GM23338 (cell line): ENCODE measurements at regions not wholly inside any gene's neighbourhood (a gene's known extent, or its start where the extent isn't known, plus 50 kb on each side); places are given as distances from the start of the nearest gene placed in this dataset.

Source experiments
- ATAC-seq: fragments of 200-7000 bp; cut with Tn5 transposase; 3 replicates; pipeline ENCODE4 v1.9.1; 2020
- DNase-seq: peaks from one replicate; pipeline ENCODE4 v3.0.0-alpha.2; 2015; ENCODE audit warnings: low spot score
- H2AFZ ChIP-seq: fragments of 200-600 bp; sonication (generic); 2 replicates; pipeline ENCODE4 v1.8.0; 2016; ENCODE audit warnings: antibody characterized with exemption, mild to moderate bottlenecking, moderate library complexity
- H3F3A ChIP-seq: fragments of 200-600 bp; sonication (generic); replicated peaks from 2 replicates; pipeline ENCODE4 v1.8.0; 2017; ENCODE audit warnings: antibody characterized with exemption, mixed run types, low read depth
- H3K27ac ChIP-seq: fragments of 200-600 bp; sonication (generic); 2 replicates; pipeline ENCODE4 v1.6.1; 2016; ENCODE audit warnings: low read depth
- H3K27me3 ChIP-seq: fragments of 200-600 bp; sonication (generic); 2 replicates; pipeline ENCODE4 v1.8.0; 2016; ENCODE audit warnings: mild to moderate bottlenecking, mixed run types, moderate library complexity; ENCODE audit not compliant: insufficient read depth
- H3K36me3 ChIP-seq: fragments of 200-600 bp; sonication (generic); 2 replicates; pipeline ENCODE4 v1.8.0; 2016; ENCODE audit warnings: mild to moderate bottlenecking; ENCODE audit not compliant: insufficient read depth
- H3K4me1 ChIP-seq: fragments of 200-600 bp; sonication (generic); 2 replicates; pipeline ENCODE4 v1.8.0; 2016; ENCODE audit warnings: mild to moderate bottlenecking, moderate library complexity; ENCODE audit not compliant: insufficient read depth
- H3K4me2 ChIP-seq: fragments of 200-600 bp; sonication (generic); 2 replicates; pipeline ENCODE4 v1.7.1; 2017; ENCODE audit warnings: mixed run types
- H3K4me3 ChIP-seq: fragments of 200-600 bp; sonication (generic); 2 replicates; pipeline ENCODE4 v1.6.1; 2016; ENCODE audit warnings: mixed run types
- H3K79me2 ChIP-seq: fragments of 200-600 bp; sonication (generic); replicated peaks from 2 replicates; pipeline ENCODE4 v1.8.0; 2017; ENCODE audit warnings: mild to moderate bottlenecking; ENCODE audit not compliant: insufficient read depth
- H3K9me2 ChIP-seq: fragments of 200-600 bp; sonication (generic); 2 replicates; pipeline ENCODE4 v1.8.0; 2017; ENCODE audit not compliant: insufficient read depth
- H4K20me1 ChIP-seq: fragments of 200-600 bp; sonication (generic); replicated peaks from 2 replicates; pipeline ENCODE4 v1.8.0; 2017; ENCODE audit warnings: mild to moderate bottlenecking; ENCODE audit not compliant: insufficient read depth
- H3K27ac Mint-ChIP-seq: 2 replicates; pipeline ENCODE4 v1.8.0; 2020; ENCODE audit warnings: inconsistent platforms, mild to moderate bottlenecking, moderate library complexity, mixed read lengths
- H3K27me3 Mint-ChIP-seq: 3 replicates; pipeline ENCODE4 v1.8.0; 2022; ENCODE audit warnings: low read depth, mild to moderate bottlenecking, moderate library complexity, mixed read lengths, inconsistent platforms; ENCODE audit not compliant: insufficient read depth, poor library complexity
- H3K36me3 Mint-ChIP-seq: 3 replicates; pipeline ENCODE4 v1.8.0; 2021; ENCODE audit warnings: low read depth, mild to moderate bottlenecking, inconsistent platforms, moderate library complexity, mixed read lengths
- H3K4me1 Mint-ChIP-seq: 3 replicates; pipeline ENCODE4 v1.8.0; 2020; ENCODE audit warnings: mild to moderate bottlenecking, inconsistent platforms, mixed read lengths
- H3K4me3 Mint-ChIP-seq: 3 replicates; pipeline ENCODE4 v1.8.0; 2021; ENCODE audit warnings: moderate library complexity, mild to moderate bottlenecking, inconsistent platforms, mixed read lengths
- H3K9me3 Mint-ChIP-seq: 3 replicates; pipeline ENCODE4 v1.8.0; 2020; ENCODE audit warnings: moderate library complexity, mild to moderate bottlenecking, inconsistent platforms, mixed read lengths
- CREB1 ChIP-seq: fragments of 250-450 bp; sonication (Bioruptor Pico); IDR thresholded peaks from 2 replicates; pipeline ENCODE4 v1.5.0; 2020; ENCODE audit warnings: low read depth, mild to moderate bottlenecking, moderate library complexity
- CTCF ChIP-seq, 2 experiments: fragments of 200-600 bp in 1 of 2; sonication (generic) in 1 of 2; conservative IDR thresholded peaks; 2 replicates each; pipeline versions ENCODE4 v1.5.1 to v1.6.1; 2016 to 2017; ENCODE audit warnings: antibody characterized with exemption in 2 of 2, low read depth in 2 of 2, mild to moderate bottlenecking in 2 of 2, moderate library complexity in 1 of 2
- ETS1 ChIP-seq: IDR thresholded peaks from 2 replicates; pipeline ENCODE4 v1.6.1; 2016; ENCODE audit warnings: antibody characterized with exemption
- EZH2 ChIP-seq: fragments of 200-600 bp; sonication (generic); IDR thresholded peaks from one replicate; pipeline ENCODE4 v1.8.0; 2017; ENCODE audit warnings: antibody characterized with exemption, mild to moderate bottlenecking, low read depth; ENCODE audit not compliant: unreplicated experiment
- EZH2phosphoT487 ChIP-seq: fragments of 200-600 bp; sonication (generic); IDR thresholded peaks from one replicate; pipeline ENCODE4 v1.8.1; 2018; ENCODE audit warnings: antibody characterized with exemption; ENCODE audit not compliant: unreplicated experiment
- JUNB ChIP-seq: IDR thresholded peaks from one replicate; pipeline ENCODE4 v1.6.1; 2016; ENCODE audit warnings: antibody characterized with exemption; ENCODE audit not compliant: unreplicated experiment
- NANOG ChIP-seq: IDR thresholded peaks from 2 replicates; pipeline ENCODE4 v1.6.1; 2016; ENCODE audit warnings: antibody characterized with exemption, borderline replicate concordance
- POLR2AphosphoS5 ChIP-seq: IDR thresholded peaks from 2 replicates; pipeline ENCODE4 v1.6.1; 2016; ENCODE audit warnings: antibody characterized with exemption, low read depth
- STAT1 ChIP-seq: IDR thresholded peaks from one replicate; pipeline ENCODE4 v1.6.1; 2016; ENCODE audit warnings: antibody characterized with exemption; ENCODE audit not compliant: unreplicated experiment
- ZNF114 ChIP-seq: fragments of 250-450 bp; sonication (Bioruptor Pico); IDR thresholded peaks from 2 replicates; pipeline ENCODE4 v1.5.0; 2020; ENCODE audit warnings: mild to moderate bottlenecking, moderate library complexity
- ZNF331 ChIP-seq: fragments of 250-450 bp; sonication (Bioruptor Pico); IDR thresholded peaks from 2 replicates; pipeline ENCODE4 v1.5.0; 2020; ENCODE audit warnings: low read depth, mild to moderate bottlenecking, moderate library complexity
- ZNF462 ChIP-seq: fragments of 250-450 bp; sonication (Bioruptor Pico); IDR thresholded peaks from 2 replicates; pipeline ENCODE4 v1.5.0; 2020; ENCODE audit warnings: mild to moderate bottlenecking, moderate library complexity
- TF ChIP-seq, protein P1 (sequence below): IDR thresholded peaks from one replicate; pipeline ENCODE4 v1.6.1; 2018; ENCODE audit warnings: antibody characterized with exemption; ENCODE audit not compliant: unreplicated experiment

DNA sequence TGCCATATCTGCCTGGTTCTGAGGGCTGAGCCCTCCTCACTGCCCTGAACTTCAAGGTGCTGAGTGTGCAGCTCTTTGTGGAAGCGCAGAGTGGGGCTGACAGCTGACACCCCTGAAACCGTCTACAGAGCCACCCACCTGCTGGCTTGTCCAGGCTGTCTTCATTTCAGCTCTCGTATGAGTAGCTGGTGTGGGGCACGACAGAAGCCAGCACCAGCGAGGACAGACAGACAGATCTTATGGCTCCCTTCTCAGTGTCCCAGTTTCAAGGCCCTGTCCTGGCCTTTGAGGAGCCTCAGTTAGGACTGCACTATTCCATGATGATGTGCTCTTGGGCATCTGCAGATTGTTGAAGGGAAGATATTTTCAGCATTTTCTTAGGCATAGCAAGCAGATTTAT is 287.1 kb downstream of the SLC4A3 start:
- no peak for DNase-seq
- ATAC-seq: no peak
- Mint-ChIP-seq H3K27ac (no peak overlapping the region), H3K4me1 (no peaks in the 10 kb centered on the region), H3K4me3 (no peak overlapping the region), H3K36me3 (no peaks in the 10 kb centered on the region), H3K27me3 (no peaks in the 10 kb centered on the region), H3K9me3 (no peaks in the 10 kb centered on the region)
- H3F3A ChIP-seq: no peaks in the 10 kb centered on the region
- H3K36me3 ChIP-seq: no peaks in the 10 kb centered on the region
- no peaks in the 10 kb centered on the region for H4K20me1 ChIP-seq
- peaks cover 16% of the 10 kb centered on the region; the same call in 1 of the 2 replicates for H3K9me2 ChIP-seq
- H2AFZ ChIP-seq: no peak overlapping the region
- no peak overlapping the region for H3K4me2 ChIP-seq
- TF ChIP-seq, protein P1, sequence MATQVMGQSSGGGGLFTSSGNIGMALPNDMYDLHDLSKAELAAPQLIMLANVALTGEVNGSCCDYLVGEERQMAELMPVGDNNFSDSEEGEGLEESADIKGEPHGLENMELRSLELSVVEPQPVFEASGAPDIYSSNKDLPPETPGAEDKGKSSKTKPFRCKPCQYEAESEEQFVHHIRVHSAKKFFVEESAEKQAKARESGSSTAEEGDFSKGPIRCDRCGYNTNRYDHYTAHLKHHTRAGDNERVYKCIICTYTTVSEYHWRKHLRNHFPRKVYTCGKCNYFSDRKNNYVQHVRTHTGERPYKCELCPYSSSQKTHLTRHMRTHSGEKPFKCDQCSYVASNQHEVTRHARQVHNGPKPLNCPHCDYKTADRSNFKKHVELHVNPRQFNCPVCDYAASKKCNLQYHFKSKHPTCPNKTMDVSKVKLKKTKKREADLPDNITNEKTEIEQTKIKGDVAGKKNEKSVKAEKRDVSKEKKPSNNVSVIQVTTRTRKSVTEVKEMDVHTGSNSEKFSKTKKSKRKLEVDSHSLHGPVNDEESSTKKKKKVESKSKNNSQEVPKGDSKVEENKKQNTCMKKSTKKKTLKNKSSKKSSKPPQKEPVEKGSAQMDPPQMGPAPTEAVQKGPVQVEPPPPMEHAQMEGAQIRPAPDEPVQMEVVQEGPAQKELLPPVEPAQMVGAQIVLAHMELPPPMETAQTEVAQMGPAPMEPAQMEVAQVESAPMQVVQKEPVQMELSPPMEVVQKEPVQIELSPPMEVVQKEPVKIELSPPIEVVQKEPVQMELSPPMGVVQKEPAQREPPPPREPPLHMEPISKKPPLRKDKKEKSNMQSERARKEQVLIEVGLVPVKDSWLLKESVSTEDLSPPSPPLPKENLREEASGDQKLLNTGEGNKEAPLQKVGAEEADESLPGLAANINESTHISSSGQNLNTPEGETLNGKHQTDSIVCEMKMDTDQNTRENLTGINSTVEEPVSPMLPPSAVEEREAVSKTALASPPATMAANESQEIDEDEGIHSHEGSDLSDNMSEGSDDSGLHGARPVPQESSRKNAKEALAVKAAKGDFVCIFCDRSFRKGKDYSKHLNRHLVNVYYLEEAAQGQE: no peak
- TF ChIP-seq JUNB (no peak), EZH2phosphoT487 (no peak), ZNF462 (no peak), STAT1 (no peak), NANOG (no peak), ZNF331 (no peak), ZNF114 (CRISPR knock-in tag) (no peak), EZH2 (no peak), CREB1 (no peak), POLR2AphosphoS5 (no peak), ETS1 (no peak), CTCF (conservative IDR thresholded peaks at IDR 0.05; ENCODE audit: low read depth in 2 of 2) (no peak)
- no peaks in the 10 kb centered on the region for H3K79me2 ChIP-seq
- no peaks in the 10 kb centered on the region for H3K27me3 ChIP-seq
- H3K27ac ChIP-seq: no peak overlapping the region
- H3K4me1 ChIP-seq: no peaks in the 10 kb centered on the region
- no peak overlapping the region for H3K4me3 ChIP-seq
